ENCODE measurements at regions not wholly inside any gene's neighbourhood (a gene's known extent, or its start where the extent isn't known, plus 50 kb on each side); places are given as distances from the start of the nearest gene placed in this dataset.

DNA sequence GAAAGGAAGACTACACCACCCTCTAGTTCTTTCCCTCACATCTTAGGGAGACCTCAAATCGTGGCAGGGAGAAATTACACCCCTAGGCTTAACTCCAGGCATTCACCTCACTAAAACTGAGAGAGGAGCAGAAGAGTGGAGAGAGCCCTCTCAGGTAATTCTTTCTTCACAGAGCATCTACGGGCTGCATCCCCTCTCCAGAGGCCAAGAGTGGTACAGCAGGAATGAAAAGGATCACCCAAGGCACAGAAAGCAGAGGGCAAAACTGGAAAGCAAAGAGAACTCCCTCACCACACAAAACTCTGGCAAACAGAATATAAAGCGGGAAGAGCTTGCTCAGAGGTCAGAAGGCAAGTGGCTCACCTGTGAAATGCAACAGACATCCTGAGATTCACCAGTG lies 661.2 kb downstream of the TBC1D4 start:
- no peak for DNase-seq (ENCODE audit: low spot score)
- no peaks in the 10 kb centered on the region for H3K4me1 Mint-ChIP-seq (ENCODE audit: low read depth)
- H3K9me3 Mint-ChIP-seq, result no peaks in the 10 kb centered on the region
- no peaks in the 10 kb centered on the region for H3K27me3 Mint-ChIP-seq (ENCODE audit: low read depth)
- H3K36me3 Mint-ChIP-seq (ENCODE audit: low read depth), result no peaks in the 10 kb centered on the region
- no peak overlapping the region for H3K27ac Mint-ChIP-seq
- no peak overlapping the region for H3K4me3 Mint-ChIP-seq

DNA sequence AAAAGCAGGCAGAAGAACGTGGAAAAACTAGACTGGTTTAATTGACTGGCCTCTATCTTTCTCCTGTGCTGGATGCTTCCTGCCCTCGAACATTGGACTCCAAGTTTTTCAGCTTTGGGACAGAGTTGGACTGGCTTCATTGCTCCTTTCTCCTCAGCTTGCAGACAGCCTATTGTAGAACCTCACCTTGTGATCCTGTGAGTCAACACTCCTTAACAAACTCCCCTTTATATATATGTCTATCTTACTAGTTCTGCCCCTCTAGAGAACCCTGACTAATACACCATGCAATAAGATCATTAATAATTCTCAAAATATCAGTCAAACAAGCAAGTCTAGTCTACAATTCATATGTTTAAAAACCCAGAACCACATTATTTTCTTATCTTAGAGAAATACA lies 662.4 kb downstream of the TBC1D4 start:
- Mint-ChIP-seq H3K4me3 (no peak overlapping the region), H3K27me3 (ENCODE audit: low read depth) (no peaks in the 10 kb centered on the region), H3K9me3 (no peaks in the 10 kb centered on the region), H3K4me1 (ENCODE audit: low read depth) (no peaks in the 10 kb centered on the region), H3K27ac (no peak overlapping the region), H3K36me3 (ENCODE audit: low read depth) (no peaks in the 10 kb centered on the region)
- no peak for DNase-seq (ENCODE audit: low spot score)

DNA sequence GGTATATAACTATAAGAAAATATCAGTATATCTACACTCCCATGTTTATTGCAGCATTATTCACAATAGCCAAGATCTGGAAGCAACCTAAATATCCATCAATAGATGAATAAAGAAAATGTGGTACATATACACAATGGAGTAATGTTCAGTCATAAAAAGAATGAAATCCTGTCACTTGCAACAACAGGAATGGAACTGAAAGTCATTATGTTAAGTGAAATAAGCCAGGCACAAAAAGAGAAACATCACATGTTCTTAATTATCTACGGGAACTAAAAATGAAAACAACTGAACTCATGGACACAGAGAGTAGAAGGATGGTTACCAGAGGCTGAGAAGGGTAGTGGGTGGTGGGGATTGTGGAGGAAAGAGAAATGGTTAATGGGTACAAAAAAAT lies 665.2 kb downstream of the TBC1D4 start:
- Mint-ChIP-seq H3K4me3 (no peak overlapping the region), H3K27ac (no peak overlapping the region), H3K36me3 (ENCODE audit: low read depth) (no peaks in the 10 kb centered on the region), H3K27me3 (ENCODE audit: low read depth) (no peaks in the 10 kb centered on the region), H3K4me1 (ENCODE audit: low read depth) (no peaks in the 10 kb centered on the region), H3K9me3 (no peaks in the 10 kb centered on the region)
- no peak for DNase-seq (ENCODE audit: low spot score)

DNA sequence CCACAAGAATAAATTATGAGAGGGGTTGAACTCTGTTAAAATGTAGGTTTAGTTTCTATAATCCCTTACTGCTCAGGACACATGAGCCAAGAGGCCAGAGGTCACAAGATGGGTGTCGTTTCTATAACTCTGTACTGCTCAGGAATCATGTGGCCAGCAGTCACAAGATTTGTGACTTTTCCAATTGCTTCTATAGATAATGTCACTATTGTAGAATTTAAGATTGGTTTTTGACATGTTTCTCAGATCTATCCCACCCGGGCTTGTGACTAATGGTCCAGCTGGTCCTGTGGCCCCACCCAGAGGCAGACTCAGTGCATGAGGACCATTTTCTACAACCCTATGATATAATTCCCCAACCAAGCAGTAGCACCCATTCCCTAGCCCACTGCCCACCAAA lies 662.0 kb upstream of the KLF12 start:
- H3K27me3 Mint-ChIP-seq (ENCODE audit: low read depth), result no peaks in the 10 kb centered on the region
- H3K27ac Mint-ChIP-seq, result no peak overlapping the region
- no peaks in the 10 kb centered on the region for H3K36me3 Mint-ChIP-seq (ENCODE audit: low read depth)
- H3K4me1 Mint-ChIP-seq (ENCODE audit: low read depth), result no peaks in the 10 kb centered on the region
- H3K9me3 Mint-ChIP-seq, result no peaks in the 10 kb centered on the region
- DNase-seq (ENCODE audit: low spot score), result no peak
- H3K4me3 Mint-ChIP-seq, result no peak overlapping the region

GRCh38 chr13:74795526-74795925 lies 661.3 kb upstream of the KLF12 start:
- Mint-ChIP-seq H3K27me3 (ENCODE audit: low read depth) (no peaks in the 10 kb centered on the region), H3K27ac (no peak overlapping the region), H3K36me3 (ENCODE audit: low read depth) (no peaks in the 10 kb centered on the region), H3K4me3 (no peak overlapping the region), H3K4me1 (ENCODE audit: low read depth) (no peaks in the 10 kb centered on the region), H3K9me3 (no peaks in the 10 kb centered on the region)
- DNase-seq (ENCODE audit: low spot score), result no peak

DNA sequence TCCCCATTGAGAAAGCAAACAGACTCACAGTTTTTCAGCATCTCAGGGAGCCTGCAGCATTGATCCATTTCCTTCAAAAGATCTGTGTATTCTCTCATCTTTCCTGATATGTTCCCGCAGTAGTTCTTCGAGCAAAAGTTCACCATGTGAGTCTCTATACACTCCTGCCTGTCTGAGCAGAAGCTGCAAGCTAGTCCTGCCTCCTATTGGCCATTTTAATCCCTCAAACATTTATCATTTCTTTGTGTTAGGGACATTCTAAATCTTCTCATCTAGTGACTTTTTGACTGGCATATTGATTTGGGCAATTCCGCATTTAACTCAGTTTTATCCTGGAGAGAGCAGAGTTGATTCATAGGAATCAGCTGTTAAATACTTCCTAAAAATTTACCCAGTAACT lies 660.4 kb upstream of the KLF12 start:
- no peaks in the 10 kb centered on the region for H3K9me3 Mint-ChIP-seq
- DNase-seq (ENCODE audit: low spot score), result no peak
- no peaks in the 10 kb centered on the region for H3K36me3 Mint-ChIP-seq (ENCODE audit: low read depth)
- no peak overlapping the region for H3K4me3 Mint-ChIP-seq
- no peak overlapping the region for H3K27ac Mint-ChIP-seq
- no peaks in the 10 kb centered on the region for H3K4me1 Mint-ChIP-seq (ENCODE audit: low read depth)
- no peaks in the 10 kb centered on the region for H3K27me3 Mint-ChIP-seq (ENCODE audit: low read depth)

GRCh38 chr13:74794147-74794546 lies 659.9 kb upstream of the KLF12 start:
- Mint-ChIP-seq H3K4me1 (ENCODE audit: low read depth) (no peaks in the 10 kb centered on the region), H3K27ac (no peak overlapping the region), H3K36me3 (ENCODE audit: low read depth) (no peaks in the 10 kb centered on the region), H3K9me3 (no peaks in the 10 kb centered on the region), H3K27me3 (ENCODE audit: low read depth) (no peaks in the 10 kb centered on the region), H3K4me3 (no peak overlapping the region)
- no peak for DNase-seq (ENCODE audit: low spot score)

GRCh38 chr13:74784959-74785358 lies 650.8 kb upstream of the KLF12 start:
- Mint-ChIP-seq H3K4me1 (ENCODE audit: low read depth) (no peaks in the 10 kb centered on the region), H3K27ac (no peak overlapping the region), H3K36me3 (ENCODE audit: low read depth) (no peaks in the 10 kb centered on the region), H3K9me3 (no peaks in the 10 kb centered on the region), H3K4me3 (no peak overlapping the region), H3K27me3 (ENCODE audit: low read depth) (no peaks in the 10 kb centered on the region)
- DNase-seq (ENCODE audit: low spot score), result no peak

DNA sequence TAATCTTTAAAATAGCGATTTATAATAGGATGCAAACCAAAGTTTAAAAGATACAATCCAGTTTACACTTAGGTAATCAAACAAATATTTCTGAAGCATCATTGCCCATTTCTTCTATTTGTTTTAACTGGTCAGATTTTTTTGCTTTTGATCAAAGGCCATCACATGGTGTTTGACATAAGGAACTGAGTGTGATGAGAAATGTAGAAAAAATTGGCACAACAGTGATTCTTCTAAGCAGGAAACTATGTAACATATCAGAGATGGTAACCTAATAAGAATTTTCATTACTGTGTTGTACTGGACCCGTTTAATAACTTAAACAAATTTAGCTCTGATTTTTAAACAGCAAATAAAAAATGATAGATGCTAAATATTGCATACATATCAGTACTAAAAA lies 644.7 kb upstream of the KLF12 start:
- Mint-ChIP-seq H3K4me3 (no peak overlapping the region), H3K4me1 (ENCODE audit: low read depth) (no peaks in the 10 kb centered on the region), H3K9me3 (no peaks in the 10 kb centered on the region), H3K27me3 (ENCODE audit: low read depth) (no peaks in the 10 kb centered on the region), H3K36me3 (ENCODE audit: low read depth) (no peaks in the 10 kb centered on the region), H3K27ac (no peak overlapping the region)
- DNase-seq (ENCODE audit: low spot score), result no peak

- no peak overlapping the region for H3K4me3 Mint-ChIP-seq
- H3K27ac Mint-ChIP-seq, result no peak overlapping the region
- no peak for DNase-seq (ENCODE audit: low spot score)
- no peaks in the 10 kb centered on the region for H3K4me1 Mint-ChIP-seq (ENCODE audit: low read depth)
- no peaks in the 10 kb centered on the region for H3K27me3 Mint-ChIP-seq (ENCODE audit: low read depth)
- no peaks in the 10 kb centered on the region for H3K9me3 Mint-ChIP-seq
- H3K36me3 Mint-ChIP-seq (ENCODE audit: low read depth), result no peaks in the 10 kb centered on the region
These were observed 643.9 kb upstream of the KLF12 start for GRCh38 chr13:74778087-74778486.

DNA sequence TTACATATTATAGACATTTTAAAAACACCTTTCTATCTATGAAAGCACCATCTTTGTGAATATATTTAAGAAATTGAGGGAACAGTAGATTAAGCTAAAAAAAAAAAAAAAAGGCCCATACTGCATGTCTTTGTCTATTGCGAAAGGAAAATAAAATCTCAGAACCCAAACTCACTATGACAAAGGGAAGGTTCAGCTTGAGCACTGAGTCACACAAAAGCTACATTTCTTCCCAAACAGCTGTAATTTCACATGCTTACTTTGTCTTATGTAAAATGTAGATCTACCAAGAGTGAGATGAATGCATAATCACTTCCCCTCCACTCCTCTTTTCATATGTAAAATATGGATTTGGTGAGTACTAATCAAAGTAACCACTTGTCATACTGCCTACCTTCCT lies 640.1 kb upstream of the KLF12 start:
- H3K27ac Mint-ChIP-seq, result no peak overlapping the region
- H3K4me1 Mint-ChIP-seq (ENCODE audit: low read depth), result no peaks in the 10 kb centered on the region
- no peak overlapping the region for H3K4me3 Mint-ChIP-seq
- H3K27me3 Mint-ChIP-seq (ENCODE audit: low read depth), result no peaks in the 10 kb centered on the region
- no peaks in the 10 kb centered on the region for H3K36me3 Mint-ChIP-seq (ENCODE audit: low read depth)
- H3K9me3 Mint-ChIP-seq, result no peaks in the 10 kb centered on the region
- DNase-seq (ENCODE audit: low spot score), result no peak

- Mint-ChIP-seq H3K36me3 (ENCODE audit: low read depth) (no peaks in the 10 kb centered on the region), H3K27me3 (ENCODE audit: low read depth) (no peaks in the 10 kb centered on the region), H3K27ac (no peak overlapping the region), H3K9me3 (no peaks in the 10 kb centered on the region), H3K4me3 (no peak overlapping the region), H3K4me1 (ENCODE audit: low read depth) (no peaks in the 10 kb centered on the region)
- no peak for DNase-seq (ENCODE audit: low spot score)
These were observed 639.0 kb upstream of the KLF12 start for GRCh38 chr13:74773248-74773647.

GRCh38 chr13:74771964-74772363 lies 637.8 kb upstream of the KLF12 start:
- no peaks in the 10 kb centered on the region for H3K9me3 Mint-ChIP-seq

DNA sequence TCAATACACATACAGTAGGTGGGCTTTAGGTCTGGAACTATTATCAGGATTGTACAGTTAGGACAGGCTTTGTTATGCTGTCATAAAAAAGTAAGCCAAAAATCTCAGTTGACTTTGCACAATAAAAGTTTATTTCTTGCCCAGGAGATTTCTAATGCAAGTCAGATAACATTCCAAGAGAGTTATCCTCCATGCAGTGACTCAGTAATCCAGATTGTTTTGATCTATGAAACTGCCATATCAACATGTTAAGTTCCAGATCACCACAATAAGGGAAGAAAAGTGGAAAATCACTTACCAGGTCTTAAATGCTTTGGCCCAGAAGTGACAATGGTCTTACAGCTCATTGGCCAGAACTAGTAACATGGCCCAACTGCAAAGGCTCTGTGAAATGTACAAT lies 636.2 kb upstream of the KLF12 start:
- H3K27me3 Mint-ChIP-seq (ENCODE audit: low read depth), result no peaks in the 10 kb centered on the region
- no peak overlapping the region for H3K27ac Mint-ChIP-seq
- DNase-seq (ENCODE audit: low spot score), result no peak
- no peak overlapping the region for H3K4me3 Mint-ChIP-seq
- H3K9me3 Mint-ChIP-seq, result no peaks in the 10 kb centered on the region
- no peaks in the 10 kb centered on the region for H3K4me1 Mint-ChIP-seq (ENCODE audit: low read depth)
- no peaks in the 10 kb centered on the region for H3K36me3 Mint-ChIP-seq (ENCODE audit: low read depth)

More at GRCh38 chr13:74771964-74772363, 637.8 kb upstream of the KLF12 start:
- Mint-ChIP-seq H3K27me3 (ENCODE audit: low read depth) (no peaks in the 10 kb centered on the region), H3K36me3 (ENCODE audit: low read depth) (no peaks in the 10 kb centered on the region), H3K27ac (no peak overlapping the region), H3K4me3 (no peak overlapping the region), H3K4me1 (ENCODE audit: low read depth) (no peaks in the 10 kb centered on the region)
- DNase-seq (ENCODE audit: low spot score), result no peak

DNA sequence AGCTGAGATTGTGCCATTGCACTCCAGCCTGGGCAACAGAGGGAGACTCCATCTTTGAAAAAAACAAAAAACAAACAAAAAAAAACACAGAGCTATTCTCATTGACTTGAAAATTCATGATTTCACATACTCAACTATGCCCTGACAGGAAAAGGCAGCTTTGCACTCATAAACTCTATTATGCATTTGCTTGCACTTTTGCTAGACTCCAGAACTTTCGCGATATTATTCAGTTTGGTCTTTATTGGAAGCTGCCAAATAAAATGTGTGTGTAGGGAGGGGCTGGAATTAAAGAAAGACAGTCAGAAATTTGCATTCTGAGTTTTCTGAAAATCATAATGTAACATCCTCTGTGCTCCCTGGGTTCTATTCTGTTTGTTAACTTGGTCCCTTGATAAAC lies 635.1 kb upstream of the KLF12 start:
- DNase-seq (ENCODE audit: low spot score), result no peak
- Mint-ChIP-seq H3K27ac (no peak overlapping the region), H3K4me3 (no peak overlapping the region), H3K36me3 (ENCODE audit: low read depth) (no peaks in the 10 kb centered on the region), H3K9me3 (no peaks in the 10 kb centered on the region), H3K4me1 (ENCODE audit: low read depth) (no peaks in the 10 kb centered on the region), H3K27me3 (ENCODE audit: low read depth) (no peaks in the 10 kb centered on the region)

All from T-helper 2 cell treated with Interferon-gamma antibody and Interleukin-4, amounts not matched to agents 5 μg/mL and 100 μg/mL, for 36 hours (primary cell).